ENCODE measurements at regions not wholly inside any gene's neighbourhood (a gene's known extent, or its start where the extent isn't known, plus 50 kb on each side); places are given as distances from the start of the nearest gene placed in this dataset.
"Not testable (repeated sequence)": the region's sequence is repeated elsewhere in the genome, so short reads cannot be mapped to it uniquely, and the experiment has no call there.

DNA sequence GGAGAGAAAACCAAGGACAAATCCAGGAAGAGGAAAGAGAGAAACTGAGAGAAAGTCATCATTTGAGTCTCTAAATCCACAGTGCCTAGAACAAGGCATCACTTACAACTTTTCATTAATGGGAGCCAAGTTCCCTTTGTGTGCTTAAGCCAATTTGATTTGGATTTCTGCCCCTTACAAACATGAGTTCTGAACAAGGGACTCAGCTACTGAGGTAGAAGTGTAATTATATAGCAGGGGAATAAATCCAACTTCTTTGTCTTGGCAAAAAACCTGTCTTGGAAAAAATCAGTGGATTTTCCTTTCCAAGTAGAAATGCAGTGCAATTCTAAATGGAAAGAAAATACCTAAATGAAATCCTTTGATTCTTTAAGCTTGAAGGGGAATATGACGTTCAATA lies 307.2 kb upstream of the CNTN3 start:
- DNase-seq: no peak

DNA sequence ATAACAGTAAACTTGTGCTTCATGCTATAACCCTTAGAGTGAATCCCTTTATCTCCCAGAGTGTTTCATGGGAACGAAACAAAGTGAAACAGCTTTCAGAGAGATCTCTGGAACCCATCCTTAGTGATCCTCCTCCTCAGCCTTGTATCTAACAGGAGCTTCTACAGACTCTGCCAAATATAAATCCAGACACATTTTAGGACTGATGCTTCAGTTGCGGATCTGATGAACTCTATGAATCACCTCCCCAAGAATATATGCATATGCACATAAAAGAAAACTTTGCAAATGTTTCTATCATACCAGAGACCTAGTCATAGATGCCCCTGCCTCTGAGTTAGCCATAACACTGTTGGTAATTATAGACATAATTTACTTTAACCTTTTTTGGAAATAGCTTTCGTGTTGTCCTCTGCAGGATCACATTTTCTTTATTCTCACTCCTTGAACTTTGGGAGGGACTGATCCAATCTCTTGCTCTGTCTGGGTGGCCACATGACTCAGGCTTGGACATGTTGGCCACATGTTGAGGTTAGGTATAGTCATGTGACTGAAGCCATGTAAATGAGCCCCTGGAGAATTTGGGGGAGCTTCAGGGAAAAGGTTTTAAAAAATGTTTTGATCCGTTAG lies 306.4 kb upstream of the CNTN3 start:
- no peak for DNase-seq

DNA sequence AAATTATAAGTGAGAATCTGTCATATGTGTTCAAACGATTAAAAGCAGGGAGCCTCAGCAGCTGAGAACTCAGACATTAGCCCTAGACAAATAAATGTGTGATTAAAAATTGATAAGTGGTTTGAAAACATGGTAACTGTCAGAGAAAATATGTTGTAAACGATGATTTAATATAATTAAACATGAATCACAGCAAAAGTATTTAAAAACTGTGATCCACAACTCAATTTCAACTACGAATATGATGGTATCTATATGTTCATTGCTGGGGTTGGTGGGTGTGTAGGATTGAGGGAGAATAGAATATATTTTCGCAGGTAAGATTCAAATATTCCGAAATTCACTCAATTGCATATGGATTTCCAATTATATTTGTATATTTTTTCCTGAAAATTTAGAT lies 302.2 kb upstream of the CNTN3 start:
- no peak for DNase-seq

DNA sequence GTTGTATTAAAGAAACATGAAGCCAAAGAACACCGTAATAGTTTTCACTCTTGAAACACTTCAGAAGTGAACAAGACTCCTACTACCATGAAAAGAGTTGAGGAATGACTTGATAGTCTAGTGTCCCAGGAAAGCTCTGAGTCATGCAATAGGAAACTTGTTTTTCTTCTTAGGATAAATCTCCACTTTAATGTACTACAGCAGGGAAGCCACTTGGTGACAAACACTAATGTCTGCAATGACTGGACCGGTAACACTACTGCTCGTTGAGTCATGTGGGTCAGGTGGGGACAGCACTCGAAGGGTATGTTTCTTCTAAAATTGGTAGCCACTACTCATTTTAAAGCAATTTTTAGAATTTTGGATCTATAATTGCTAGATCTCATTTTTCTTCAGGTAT lies 291.7 kb upstream of the CNTN3 start:
- DNase-seq: no peak

DNA sequence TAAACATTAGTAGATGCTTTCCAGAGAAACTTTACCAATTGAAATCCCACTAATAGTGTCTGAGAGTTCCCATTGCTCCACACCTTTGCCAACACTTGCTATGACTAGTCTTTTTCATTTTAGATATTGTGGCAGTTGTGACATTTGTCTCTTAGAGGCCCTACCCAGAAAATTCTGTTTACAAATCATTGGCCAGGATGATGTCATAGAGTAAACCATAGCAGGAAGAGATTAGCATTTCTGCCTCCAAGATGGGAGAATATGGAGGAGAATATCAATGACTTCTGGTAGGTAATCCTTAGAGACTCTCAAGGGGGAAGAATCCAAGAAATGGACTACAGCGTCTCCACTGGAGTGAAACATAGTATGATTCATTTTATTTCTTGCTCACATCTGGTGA lies 291.0 kb upstream of the CNTN3 start:
- DNase-seq: no peak

DNA sequence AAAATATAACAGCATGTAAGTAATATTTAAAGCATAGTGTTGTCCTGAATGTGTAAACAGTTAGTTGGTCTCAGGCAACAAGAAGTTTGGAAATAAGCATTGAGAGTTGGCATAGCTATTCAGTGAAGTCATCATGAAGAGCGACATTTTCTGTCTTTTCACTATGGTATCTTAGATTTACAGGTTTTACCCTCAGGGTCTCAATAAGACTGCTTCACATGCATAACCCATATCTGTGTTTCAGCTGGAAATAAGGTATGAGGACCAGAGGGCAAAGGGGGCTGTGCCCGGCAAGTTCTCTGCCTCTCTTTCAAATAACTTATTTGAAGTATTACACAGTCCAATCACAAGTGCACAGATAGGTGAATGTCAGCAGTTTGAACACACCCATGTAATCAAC lies 290.2 kb upstream of the CNTN3 start:
- no peak for DNase-seq

DNA sequence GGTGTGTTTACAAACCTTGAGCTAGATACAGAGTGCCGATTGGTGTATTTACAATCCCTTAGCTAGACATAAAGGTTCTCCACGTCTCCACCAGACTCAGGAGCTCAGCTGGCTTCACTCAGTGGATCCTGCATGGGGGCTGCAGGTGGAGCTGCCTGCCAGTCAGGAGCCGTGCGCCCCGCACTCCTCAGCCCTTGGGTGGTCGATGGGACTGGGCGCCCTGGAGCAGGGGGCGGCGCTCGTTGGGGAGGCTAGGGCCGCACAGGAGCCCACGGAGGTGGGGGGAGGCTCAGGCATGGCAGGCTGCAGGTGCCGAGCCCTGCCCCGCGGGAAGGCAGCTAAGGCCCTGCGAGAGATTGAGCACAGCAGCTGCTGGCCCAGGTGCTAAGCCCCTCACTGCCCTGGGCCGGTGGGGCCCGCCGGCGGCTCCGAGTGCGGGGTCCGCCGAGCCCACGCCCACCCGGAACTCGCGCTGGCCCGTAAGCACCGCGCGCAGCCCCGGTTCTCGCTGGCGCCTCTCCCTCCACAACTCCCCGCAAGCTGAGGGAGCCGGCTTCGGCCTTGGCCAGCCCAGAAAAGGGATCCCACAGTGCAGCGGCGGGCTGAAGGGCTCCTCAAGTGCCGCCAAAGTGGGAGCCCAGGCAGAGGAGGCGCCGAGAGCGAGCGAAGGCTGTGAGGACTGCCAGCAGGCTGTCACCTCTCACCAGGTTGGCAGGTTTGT lies 285.5 kb upstream of the CNTN3 start:
- not testable (repeated sequence) for DNase-seq

DNA sequence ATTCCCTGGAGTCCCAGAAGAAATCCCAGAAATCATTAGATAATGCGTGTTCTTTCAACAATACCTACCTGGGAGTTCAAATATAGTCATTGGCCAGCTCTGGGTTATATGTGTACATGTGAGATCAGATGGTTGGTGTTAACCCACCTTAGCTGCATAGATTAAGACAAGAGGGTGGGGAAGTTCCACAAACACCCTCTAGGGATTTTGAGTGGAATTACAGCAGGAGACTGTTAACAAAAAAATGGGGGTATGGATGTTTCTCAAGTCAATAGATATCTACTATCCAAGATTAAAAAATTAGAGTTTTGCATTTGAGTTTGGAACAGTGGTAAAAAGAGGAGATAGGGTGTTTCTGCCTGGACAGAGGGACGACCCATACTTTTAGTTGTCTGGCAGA lies 282.5 kb upstream of the CNTN3 start:
- DNase-seq: no peak

DNA sequence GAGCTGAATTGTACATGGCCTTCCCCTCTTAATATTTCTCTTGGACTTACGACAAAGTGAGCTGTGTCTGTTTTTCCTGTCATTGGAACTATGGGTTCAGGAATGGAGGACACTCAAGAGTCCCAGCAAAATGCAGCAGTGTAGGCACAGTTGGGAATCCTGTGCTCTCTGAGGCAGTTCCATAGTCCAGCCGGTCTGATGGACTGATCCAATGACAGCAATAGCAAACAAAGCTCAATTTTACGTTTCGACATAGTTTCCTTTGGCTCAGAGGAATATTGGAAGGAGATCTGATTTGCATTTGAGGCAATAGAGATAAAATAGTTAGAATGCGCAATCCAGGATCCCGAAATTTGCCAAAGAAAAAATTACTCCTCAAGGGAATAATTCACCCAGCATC lies 276.9 kb upstream of the CNTN3 start:
- DNase-seq: no peak

DNA sequence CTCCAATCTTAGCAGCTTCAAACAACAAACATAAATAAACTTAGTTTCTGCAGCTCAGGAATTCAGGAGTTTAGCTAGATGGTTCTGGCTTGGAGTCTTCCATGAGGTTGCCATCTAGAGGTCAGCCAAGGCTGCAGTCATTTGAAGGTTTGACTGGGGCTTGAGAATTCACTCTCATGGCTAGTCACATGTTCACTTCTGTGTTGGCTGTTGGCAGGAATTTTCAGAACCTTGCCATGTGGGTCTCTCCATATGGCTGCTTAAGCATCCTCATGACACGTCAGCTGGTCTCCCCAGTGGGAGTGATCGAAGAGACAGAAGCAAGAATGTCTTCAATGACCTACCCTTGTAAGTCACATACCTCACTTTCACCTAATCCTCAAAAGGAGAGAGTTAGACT lies 269.2 kb upstream of the CNTN3 start:
- DNase-seq: no peak

DNA sequence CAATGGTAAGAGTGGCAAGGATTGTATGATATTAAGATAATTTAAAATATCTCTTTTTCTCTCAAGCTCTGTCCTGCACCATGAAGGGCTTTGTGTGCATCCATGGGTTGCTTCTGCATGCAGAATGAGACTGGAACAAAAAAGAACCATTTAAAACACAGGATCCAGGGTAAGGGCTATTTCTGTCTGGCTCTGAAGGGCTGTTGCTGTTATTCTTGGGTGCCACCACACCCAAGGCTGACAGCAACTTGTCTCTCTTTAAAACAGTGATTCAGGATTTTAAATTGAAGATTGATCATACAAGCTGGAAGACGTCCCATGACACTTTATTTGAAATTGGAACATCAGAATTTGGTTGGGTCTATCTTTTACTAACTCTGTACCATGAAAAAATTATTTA lies 268.8 kb upstream of the CNTN3 start:
- DNase-seq: no peak

DNA sequence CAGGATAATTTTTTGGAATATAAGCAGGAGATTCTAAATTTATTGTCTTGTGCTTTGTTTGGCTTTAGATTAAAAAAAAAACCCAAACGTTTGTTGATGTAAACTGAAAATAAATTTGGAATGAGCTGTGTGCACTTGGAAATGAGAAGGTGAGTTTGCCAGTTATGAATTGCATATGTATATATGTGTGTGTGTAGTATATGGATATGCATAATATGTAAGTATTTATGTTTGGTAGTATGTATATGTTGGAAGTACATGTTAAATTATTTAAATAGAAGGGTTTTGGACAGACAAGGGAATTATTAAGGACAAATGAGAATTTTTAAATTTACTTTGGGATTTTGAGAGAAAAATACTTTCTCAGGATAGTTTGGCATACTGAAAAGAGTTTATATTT lies 265.8 kb upstream of the CNTN3 start:
- no peak for DNase-seq

DNA sequence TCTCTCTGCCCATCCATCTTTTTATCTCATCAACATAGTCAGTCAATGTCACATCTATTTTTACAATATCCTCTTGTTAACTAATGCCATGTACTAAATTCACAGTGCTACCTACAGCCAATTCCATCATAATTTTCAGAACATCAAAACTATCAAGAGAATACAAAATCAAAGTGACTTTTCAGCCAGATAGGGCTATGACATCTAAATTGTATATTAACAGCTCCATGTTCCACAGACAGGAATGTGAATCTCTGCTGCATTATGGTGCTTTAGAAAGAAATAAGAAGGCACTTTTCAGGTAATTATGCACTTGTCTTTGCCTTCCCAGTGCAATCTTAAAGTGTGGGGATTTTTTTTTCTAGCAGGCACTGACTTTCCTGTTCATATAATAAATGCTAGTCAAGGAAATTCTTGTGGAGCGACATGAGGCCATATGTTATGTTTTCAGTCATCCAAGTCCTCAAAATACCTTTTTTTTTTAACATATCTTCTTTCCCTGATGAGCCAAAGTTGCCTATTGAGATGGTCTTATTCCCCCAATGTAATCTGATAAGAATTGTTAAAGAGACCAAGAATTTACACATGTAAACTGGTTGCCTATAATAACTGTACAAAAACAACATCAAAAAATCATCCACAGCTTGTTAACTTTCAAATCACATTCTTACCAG lies 252.0 kb upstream of the CNTN3 start:
- DNase-seq: no peak

DNA sequence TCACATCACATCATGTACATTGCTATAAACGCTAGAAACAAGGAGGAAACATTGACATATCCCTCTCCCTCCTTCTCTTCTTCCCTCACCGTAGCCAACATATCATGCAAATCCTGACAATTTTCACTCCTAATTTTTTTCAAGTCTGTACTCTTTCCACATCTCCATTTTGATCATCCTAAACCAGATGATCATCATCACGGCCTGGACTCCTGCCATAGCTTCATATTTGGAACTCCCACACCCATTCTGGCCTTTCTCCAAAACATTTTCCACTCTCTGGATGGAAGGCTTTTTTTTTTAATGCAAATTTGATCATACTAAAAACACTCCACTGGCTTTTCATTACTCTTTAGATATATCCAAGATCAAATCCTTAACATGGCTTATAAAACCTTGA lies 248.0 kb upstream of the CNTN3 start:
- DNase-seq: no peak

DNA sequence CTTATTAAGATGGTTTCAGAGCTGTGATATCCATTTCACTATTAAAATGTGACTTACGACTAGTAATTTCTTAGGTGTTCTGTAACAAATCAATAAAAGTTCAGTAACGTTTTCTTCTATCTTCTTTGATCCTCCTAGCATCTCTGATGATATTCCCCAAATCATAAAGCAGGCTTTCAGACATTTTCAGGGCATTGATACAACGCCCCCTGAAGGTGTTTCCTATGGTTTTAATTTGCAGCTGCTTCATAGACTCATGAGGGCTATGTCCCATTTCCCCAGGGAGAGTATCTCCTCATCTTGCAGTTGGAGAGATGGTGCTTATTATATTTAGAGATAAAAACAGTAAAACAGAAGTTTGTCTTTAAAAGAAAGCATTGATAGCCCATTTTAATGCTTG lies 246.8 kb upstream of the CNTN3 start:
- DNase-seq: no peak

DNA sequence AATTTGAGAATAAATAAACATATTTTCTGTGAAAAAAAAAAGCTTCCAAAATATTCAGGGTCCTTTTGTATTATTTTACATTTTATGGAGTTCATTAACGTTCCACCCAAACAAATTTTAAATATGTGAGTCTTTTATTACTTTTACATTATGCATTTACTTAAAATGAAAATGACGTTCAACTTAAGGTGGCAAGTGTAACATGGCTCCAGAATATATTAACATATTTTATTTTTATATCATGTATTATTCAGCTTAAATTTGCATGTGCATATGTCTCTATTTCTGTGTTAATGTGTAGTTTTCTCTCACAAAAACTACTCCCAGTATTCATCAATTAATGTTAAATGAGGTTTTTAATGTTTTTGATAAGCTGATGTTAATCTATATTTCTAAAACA lies 243.6 kb upstream of the CNTN3 start:
- no peak for DNase-seq

DNA sequence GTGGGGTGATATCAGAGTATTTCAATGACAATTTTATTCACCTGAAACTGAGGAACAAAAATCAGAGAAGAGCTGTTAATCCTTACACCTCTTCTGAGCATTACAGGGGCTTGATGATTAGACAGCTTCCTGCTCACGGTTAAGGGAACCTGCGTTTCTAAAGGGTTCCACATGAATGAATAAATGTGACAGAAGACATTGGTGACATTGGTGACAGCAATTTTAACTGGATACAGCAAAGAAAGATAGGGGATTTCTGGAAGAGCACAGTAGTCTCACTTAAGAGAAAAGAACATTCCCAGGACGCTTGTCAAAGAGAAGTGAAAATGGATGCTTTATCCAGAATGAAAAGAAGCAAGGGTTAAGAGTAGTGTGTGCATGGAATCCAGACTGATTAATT lies 235.9 kb upstream of the CNTN3 start:
- no peak for DNase-seq

DNA sequence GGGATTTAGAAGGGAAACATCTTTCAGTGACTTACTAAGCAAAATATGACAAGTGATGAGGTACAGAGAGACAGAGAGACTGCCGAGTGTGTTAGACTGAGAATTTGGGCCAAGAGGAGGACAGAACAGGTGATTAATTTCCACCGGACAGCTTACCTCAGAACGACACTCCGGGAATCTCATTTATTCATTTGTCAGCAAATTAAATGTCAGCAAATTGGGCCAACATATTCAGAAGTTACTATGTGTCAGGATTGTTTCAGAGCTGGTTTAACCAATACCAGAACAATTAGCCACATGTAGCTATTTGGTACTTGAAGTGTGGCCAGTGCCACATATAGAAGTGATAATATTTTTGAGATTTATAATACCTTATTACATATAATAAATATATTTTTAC lies 232.6 kb upstream of the CNTN3 start:
- DNase-seq: no peak

DNA sequence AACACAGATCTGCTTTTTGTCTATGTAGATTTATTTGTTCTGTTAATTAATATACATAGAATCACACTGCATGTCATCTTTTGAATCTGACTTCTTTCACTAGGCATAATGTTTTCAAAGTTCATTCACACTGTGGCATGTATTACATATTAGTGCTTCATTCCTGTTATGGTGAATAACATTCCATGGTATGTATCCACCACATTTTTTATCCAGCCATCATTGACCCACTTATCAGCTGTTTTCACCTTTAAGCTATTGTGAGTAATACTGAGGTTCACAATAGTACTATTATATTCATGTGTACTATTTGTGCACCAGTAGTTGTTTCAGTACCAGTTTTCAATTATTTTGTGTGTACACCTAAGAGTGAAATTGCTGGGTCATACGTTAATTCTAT lies 230.6 kb upstream of the CNTN3 start:
- no peak for DNase-seq

DNA sequence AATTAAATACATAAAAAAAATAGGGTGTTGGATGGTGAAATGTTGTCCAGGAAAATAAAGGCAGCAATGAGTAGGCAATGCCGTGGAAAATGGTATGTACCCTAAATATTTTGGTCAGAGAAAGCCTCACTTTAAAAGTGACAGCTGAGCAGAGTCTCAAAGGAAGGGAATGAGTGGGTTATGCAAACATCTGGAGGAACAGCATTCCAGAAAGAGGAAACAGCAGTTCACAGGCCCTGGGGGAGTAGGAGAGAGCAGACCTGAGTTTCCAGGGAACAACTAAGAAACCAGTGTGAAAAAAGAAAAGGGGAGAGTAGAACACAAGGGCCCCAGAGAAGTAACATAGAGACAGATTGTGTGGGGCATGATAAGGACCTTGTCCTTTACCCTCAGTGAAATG lies 230.0 kb upstream of the CNTN3 start:
- no peak for DNase-seq

DNA sequence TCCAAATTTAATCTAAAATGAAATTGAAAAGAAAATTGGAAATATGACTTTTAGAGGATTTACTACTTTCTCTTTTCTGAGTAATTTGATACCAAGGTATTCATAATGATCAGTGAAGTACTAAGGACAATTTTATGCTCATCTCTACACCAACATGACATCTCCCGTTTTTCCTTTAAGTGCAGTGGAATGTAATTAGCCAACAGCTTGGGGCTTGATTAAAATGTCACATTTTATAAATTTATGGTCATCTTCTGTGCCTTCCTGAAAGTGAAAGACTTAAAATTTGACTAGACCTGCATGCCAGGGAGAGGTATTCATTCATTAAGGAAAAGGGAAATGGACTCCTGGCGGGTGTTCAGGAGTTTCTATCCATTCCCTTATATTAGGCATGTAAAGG lies 228.2 kb upstream of the CNTN3 start:
- no peak for DNase-seq

DNA sequence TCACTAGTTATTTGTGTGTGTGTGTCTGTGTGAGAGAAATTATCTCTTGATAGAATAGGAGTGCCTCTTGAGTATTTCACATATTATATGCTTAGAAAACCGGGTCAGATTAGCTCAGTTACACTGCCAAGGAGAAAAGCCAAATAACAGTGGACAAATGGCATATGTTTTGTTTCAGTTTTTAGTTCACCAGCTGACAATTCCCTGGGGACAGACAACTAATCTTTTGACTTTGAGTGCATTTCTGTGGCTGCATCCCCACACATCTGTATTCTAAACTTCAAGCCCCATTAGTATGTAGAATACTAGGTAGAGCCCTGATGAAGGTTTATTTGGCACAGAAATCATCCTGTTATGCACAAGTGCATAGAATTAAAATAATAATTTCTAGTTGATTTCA lies 227.7 kb upstream of the CNTN3 start:
- no peak for DNase-seq

DNA sequence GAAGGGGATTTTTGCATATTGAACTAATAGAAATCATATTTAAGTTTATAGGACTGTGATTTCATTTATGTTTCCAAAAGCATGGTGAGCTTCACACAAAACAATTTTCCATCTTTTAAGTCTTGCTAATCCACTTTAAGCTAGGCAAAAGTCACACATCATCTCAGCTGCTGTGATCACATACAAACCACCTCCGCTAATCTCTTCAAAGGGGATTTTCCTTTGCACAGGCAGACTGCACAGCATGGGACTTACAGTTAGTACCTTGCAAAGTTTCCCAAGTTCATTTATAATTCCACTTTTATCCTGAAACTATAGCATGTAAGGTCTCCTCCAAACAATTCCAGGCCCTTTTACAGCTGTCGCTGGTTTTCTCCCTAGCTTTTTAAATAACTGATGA lies 225.1 kb upstream of the CNTN3 start:
- no peak for DNase-seq

DNA sequence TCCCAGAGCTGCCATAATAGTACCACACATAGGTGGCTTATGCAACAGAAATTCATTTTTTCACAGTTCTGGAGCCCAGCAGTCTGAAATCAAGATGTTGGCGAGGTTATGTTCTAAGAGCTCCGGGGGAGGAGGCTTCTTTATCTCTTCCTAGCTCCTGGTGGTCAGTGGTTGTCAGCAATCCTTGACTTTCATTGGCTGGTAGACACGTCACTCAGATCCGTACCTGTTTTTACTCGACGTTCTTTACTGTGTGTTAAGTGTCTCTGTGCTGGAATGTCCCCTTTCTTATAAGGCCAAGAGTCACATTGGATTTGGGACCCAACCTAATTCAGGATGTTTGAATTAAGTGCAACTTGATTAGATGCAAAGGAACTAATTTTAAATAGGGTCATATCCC lies 218.5 kb upstream of the CNTN3 start:
- DNase-seq: no peak

DNA sequence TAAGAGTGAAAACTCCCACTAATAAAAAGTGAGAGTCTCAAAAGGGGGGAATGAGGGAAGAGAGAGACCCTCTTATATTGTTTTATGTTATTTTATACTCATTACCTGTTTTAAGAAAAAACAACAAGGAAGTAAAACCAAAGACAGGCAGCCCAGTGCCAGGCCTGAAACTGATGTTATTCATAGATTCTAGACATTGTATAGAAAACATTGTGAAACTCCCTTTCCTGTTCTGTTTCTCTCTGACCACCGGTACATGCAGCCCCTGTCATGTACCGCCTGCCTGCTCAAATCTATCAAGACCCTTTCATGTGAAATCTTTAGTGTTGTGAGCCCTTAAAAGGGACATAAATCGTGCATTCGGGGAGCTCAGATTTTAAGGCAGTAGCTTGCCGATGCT lies 216.4 kb upstream of the CNTN3 start:
- DNase-seq: not testable (repeated sequence)

Measured in activated CD4-positive, alpha-beta T cell treated with anti-CD3 and anti-CD28 coated beads, Interleukin-10, Interleukin-2, amounts not matched to agents 100 ng/mL and 50 ng/mL, durations not matched to agents 16 hours and 8 hours (primary cell).